NCI-H82 treated with DMSO at 0.1 percent for 48 hours (cell line): ENCODE measurements at regions not wholly inside any gene's neighbourhood (a gene's known extent, or its start where the extent isn't known, plus 50 kb on each side); places are given as distances from the start of the nearest gene placed in this dataset.
"Not testable (repeated sequence)": the region's sequence is repeated elsewhere in the genome, so short reads cannot be mapped to it uniquely, and the experiment has no call there.

Experiments
- DNase-seq: peaks from one replicate; lab custom pipeline; 2025; ENCODE audit not compliant: unreplicated experiment; lab: John Stamatoyannopoulos, UW

- DNase-seq, result not testable (repeated sequence)
These were observed 1997.5 kb upstream of the RAG2 start for GRCh38 chr11:38595359-38596016.

DNA sequence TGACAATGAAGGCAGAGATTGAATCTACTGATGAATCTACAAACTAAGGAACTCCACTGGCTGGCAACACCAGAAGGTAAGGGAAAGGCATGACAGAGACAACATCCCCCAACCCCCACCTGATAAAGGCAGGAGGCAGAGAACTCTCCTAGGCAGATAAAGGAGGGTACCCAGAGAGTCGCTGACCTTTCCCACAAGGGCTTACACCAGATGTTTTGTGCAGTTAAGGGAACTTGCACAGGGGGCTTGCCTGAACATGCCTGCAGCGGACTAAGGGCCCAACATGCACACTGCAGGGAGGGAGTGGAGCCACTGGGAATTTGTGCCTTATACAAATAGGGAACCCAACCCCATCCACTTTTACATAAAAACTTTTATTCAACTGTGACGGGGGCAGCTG, 1996.9 kb upstream of the RAG2 start:
- no peak for DNase-seq

- no peak for DNase-seq
These were observed 1995.6 kb upstream of the RAG2 start for GRCh38 chr11:38593649-38594048.

GRCh38 chr11:38582756-38583155, 1984.7 kb upstream of the RAG2 start:
- DNase-seq, result no peak

DNA sequence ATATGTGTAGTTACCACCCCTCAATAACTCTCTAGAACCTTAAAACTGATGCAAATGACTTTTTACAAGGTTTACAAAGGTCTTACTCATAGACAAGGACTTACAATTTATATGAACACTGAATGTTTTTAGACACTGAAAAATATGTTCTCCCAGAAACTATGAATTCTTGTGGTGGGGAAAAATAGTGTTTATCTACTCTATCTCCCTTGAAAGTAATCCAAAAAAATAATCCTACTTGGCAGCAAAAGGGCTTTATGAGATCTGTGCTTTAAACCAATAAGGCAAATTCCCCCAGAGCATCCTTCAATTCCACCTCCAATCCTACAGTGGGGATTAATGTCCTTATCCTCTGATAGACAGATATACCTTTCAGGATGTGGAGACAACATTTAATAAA, 1984.1 kb upstream of the RAG2 start:
- DNase-seq, result peak; percentile 13

DNA sequence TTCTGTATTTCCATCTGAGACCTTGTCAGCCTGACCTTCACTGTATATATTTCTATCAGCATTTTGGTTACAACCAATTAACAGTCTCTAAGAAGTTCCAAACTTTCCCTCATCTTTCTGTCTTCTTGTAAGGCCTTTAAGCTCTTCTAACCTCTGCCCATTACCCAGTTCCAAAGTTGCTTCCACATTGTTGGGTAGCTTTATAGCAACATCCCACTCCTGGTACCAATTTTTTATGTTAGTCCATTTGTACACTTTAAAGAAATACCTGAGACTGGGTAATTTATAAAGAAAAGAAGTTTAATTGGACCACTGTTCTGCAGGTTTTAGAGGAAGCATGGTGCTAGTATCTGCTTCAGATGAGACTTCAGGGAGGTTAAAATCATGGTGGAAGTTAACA, 1979.7 kb upstream of the RAG2 start:
- DNase-seq, result no peak

GRCh38 chr11:38562562-38562961, 1964.5 kb upstream of the RAG2 start:
- DNase-seq, result no peak

GRCh38 chr11:38553148-38553547, 1955.1 kb upstream of the RAG2 start:
- peak; percentile 0 for DNase-seq

GRCh38 chr11:38547462-38547861, 1949.4 kb upstream of the RAG2 start:
- DNase-seq, result no peak

GRCh38 chr11:38543986-38544385, 1946.0 kb upstream of the RAG2 start:
- no peak for DNase-seq

GRCh38 chr11:38543311-38543710, 1945.3 kb upstream of the RAG2 start:
- no peak for DNase-seq

DNA sequence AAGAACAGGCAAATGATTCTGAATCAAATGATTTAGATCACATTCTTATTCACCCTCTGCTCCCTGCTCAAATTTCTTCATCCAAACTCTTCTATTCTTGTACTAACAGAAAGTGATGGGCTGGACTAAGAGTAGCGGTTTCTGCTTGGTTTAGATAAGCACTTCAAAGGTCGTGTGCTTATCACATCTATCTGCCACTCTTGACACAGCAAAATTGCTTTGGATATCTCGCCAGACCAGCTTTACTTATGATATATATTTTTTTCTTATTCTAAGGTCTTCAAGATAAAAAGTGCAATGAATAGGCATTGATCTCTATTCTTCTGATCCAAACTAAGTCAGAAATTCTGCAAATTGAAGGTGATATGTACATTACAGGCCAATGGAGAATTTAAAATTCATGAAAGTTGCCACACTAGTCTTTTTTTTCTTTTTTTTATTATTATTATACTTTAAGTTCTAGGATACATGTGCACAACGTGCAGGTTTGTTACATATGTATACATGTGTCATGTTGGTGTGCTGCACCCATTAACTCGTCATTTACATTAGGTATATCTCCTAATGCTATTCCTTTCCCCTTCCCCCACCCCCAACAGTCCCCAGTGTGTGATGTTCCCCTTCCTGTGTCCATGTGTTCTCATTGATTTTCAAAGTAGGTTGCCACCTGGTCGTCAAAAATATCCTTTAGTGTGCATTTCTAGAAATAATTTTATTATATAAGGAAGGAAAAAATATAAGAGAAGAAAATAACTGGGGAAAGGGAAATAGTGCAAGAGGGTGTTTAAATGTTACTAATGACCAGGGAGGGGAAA, 1941.0 kb upstream of the RAG2 start:
- no peak for DNase-seq

DNA sequence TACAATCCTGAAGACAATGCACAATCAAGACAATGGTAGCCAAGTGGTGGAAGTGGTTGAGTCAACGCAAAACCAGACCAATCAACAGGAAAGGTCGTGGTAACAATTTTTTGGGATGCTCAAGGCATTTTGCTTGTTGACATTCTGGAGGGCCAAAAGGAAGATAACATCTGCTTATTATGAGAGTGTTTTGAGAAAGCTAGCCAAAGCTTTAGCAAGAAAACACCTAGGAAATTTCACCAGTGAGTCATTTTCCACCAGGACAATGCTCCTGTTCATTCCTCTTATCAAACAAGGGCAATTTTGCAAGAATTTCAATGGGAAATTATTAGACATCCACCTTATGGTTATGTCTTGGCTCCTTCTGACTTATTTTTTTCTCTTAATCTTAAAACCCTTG, 1932.2 kb upstream of the RAG2 start:
- DNase-seq, result no peak

GRCh38 chr11:38524945-38525344, 1926.9 kb upstream of the RAG2 start:
- no peak for DNase-seq

DNA sequence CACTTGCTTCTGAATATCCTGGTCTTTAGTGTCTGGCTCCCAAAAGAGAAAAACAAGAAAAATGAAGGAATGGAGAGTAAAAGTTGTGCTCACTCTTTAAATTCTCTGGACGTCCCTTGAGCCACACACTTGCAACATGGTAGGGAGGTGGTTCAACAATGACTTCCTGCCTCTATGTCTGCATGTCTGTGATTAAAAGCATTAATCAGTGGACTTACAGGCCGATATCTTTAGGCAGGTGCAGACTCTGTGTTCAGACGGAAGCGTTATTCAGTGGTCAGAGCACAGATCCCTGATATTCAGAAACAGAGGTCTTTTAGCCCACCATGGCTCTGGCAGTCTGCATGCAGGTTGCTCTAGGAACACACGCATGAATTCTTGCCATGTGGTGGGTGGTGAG, 1920.0 kb upstream of the RAG2 start:
- DNase-seq, result no peak

GRCh38 chr11:38512830-38513229, 1914.8 kb upstream of the RAG2 start:
- not testable (repeated sequence) for DNase-seq

GRCh38 chr11:38510041-38510440, 1912.0 kb upstream of the RAG2 start:
- DNase-seq, result no peak

DNA sequence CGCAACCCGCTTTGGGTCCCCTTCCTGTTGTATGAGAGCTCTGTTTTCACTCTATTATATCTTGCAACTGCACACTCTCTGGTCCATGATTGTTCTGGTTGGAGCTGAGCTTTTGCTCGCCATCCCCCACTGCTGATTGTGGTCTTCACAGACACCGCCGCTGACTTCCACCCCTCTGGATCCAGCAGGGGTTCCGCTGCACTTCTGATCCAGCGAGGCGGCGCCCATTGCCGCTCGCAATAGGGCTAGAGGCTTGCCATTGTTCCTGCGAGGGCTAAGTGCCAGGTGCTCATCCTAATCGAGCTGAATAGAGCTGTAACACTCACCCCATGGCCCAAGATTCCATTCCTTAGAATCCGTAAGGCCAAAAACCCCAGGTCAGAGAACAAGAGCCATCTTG, 1905.8 kb upstream of the RAG2 start:
- no peak for DNase-seq

DNA sequence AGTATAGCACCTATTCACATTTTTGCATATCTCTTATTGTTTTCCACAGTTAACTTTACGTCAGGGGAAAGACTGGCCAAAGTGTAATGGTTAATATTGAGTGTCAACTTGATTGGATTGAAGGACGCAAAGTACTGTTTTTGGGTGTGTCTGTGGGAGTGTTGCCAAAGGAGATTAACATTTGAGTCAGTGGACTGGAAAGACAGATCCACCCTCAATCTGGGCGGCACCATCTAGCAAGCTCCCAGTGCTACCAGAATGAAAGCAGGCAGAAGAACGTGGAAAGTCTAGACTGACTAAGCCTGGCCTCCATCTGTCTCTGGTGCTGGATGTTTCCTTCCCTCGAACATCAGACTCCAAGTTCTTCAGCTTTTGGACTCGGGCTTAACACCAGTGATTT, 1900.7 kb upstream of the RAG2 start:
- DNase-seq, result peak; percentile 9

DNA sequence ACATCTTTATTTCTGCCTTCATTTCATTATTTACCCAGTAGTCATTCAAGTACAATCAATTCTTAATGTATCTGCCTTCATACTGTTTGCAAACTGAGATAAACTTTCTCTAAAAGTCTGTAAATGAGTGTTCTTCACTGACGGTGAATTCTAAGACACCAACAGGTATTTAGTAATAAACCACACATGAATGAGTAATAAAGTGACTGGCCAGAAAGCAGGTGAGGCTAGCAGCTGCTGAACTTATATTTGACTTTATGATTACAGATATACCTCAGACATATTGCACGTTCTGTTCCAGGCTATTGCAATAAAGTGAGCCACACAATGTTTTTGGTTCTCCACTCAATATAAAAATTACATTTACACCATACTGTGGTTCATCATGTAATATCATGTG, 1894.0 kb upstream of the RAG2 start:
- DNase-seq, result no peak

- DNase-seq, result no peak
These were observed 1883.4 kb upstream of the RAG2 start for GRCh38 chr11:38481391-38481790.

DNA sequence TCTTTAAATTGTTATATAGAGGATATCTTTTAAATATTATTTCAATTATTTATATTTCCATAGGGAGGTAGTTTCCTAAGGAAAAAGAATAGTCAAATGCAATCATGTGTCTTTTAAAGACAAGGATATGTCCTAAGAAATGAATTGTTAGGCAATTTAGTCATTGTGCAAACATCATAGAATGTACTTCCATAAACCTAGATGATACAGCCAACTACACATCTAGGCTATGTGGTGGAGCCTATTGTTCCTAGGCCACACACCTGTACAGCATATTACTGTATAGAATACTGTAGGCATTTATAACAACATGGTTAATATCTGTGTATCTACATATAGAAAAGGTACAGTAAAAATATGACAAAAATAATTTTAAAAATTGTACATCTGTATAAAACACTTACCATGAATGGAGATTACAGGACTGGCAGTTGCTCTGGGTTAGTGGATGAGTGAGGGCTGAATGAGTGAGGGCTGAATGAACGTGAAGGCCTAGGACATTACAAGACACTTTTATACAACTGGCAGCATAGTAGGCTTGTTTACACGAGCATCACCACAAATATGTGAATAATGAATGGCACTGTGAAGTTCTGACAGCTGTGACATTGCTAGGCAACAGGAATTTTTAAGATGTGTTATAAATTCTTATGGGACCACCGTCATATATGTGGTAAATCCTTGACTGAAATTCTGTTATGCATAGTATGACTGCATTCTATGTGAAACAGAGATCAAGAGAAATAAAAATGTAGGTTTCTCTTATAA, 1879.0 kb upstream of the RAG2 start:
- no peak for DNase-seq
